Body of pancreas (tissue), 4 donors: ENCODE measurements at regions not wholly inside any gene's neighbourhood (a gene's known extent, or its start where the extent isn't known, plus 50 kb on each side); places are given as distances from the start of the nearest gene placed in this dataset.

Source experiments
- ATAC-seq: fragments of 150-250 bp; one replicate; pipeline ENCODE4 v1.9.1; 2016
- DNase-seq, 4 donors: peaks; one replicate each; pipeline ENCODE4 v3.0.0-alpha.2; 2019
- H3K27ac ChIP-seq, 4 donors: fragments of 200-600 bp; sonication (generic); 1 replicate in 3 of 4; 2 replicates in 1 of 4; pipeline versions ENCODE4 v1.5.1 to v1.6.1; 2016 to 2019; ENCODE audit warnings: mild to moderate bottlenecking in 1 of 4, mixed read lengths in 1 of 4, moderate library complexity in 1 of 4
- H3K27me3 ChIP-seq, 2 donors: fragments of 200-600 bp; sonication (generic); one replicate each; pipeline ENCODE4 v1.6.0; 2016; ENCODE audit warnings: mild to moderate bottlenecking in 1 of 2
- H3K36me3 ChIP-seq, 2 donors: fragments of 200-600 bp; sonication (generic); replicated peaks in 1 of 2; 2 replicates each; pipeline ENCODE4 v1.5.1; 2016; ENCODE audit warnings: low read depth in 2 of 2; ENCODE audit not compliant: insufficient read depth in 1 of 2
- H3K4me1 ChIP-seq: fragments of 200-600 bp; sonication (generic); one replicate; pipeline ENCODE4 v1.6.0; 2016
- H3K4me3 ChIP-seq, 2 donors: fragments of 200-600 bp; sonication (generic); 1 replicate in 1 of 2; 2 replicates in 1 of 2; pipeline ENCODE4 v1.5.1; 2016 to 2019
- H3K9me3 ChIP-seq, 3 donors: fragments of 200-600 bp; sonication (generic); 1 replicate in 2 of 3; 2 replicates in 1 of 3; pipeline ENCODE4 v1.5.1; 2016
- CTCF ChIP-seq, 7 experiments: fragments of 450-650 bp in 4 of 7; fragments of 200-600 bp in 3 of 7; sonication (generic) in 3 of 7; IDR thresholded peaks; one replicate each; pipeline ENCODE4 v1.5.1; 2016 to 2019; ENCODE audit warnings: antibody characterized with exemption in 7 of 7
- POLR2A ChIP-seq, 3 donors: fragments of 450-650 bp; IDR thresholded peaks; one replicate each; pipeline ENCODE4 v1.6.1; 2016; ENCODE audit warnings: antibody characterized with exemption in 3 of 3, mild to moderate bottlenecking in 2 of 3
- WGBS, 2 donors: methylation state at CpG; one replicate each; pipeline ENCODE4 v1.1.5; 2017; 5-methylcytosine and 5-hydroxymethylcytosine counted together
- intact Hi-C: fragments of 100-400 bp; cut with DNase I; formaldehyde crosslinking; loops from one replicate; pipeline ENCODE4 v1.15.1; 2023

GRCh38 chr6:103534095-103534494 lies 1325.6 kb downstream of the HACE1 start:
- H3K9me3 ChIP-seq = no peaks in the 10 kb centered on the region
- no peak for ATAC-seq
- H3K36me3 ChIP-seq = no peaks in the 10 kb centered on the region
- no peak overlapping the region for H3K4me3 ChIP-seq
- no peaks in the 10 kb centered on the region for H3K4me1 ChIP-seq
- DNase-seq = no peak
- no peak overlapping the region for H3K27ac ChIP-seq
- 47 to 53% methylated on average over 1 of the region's 1 CpG for WGBS, 2 donors
- TF ChIP-seq POLR2A (IDR thresholded peaks at IDR 0.05) = no peak
- TF ChIP-seq CTCF (IDR thresholded peaks at IDR 0.05) = no peak
- no peaks in the 10 kb centered on the region for H3K27me3 ChIP-seq
- intact Hi-C loops = no loop called here

DNA sequence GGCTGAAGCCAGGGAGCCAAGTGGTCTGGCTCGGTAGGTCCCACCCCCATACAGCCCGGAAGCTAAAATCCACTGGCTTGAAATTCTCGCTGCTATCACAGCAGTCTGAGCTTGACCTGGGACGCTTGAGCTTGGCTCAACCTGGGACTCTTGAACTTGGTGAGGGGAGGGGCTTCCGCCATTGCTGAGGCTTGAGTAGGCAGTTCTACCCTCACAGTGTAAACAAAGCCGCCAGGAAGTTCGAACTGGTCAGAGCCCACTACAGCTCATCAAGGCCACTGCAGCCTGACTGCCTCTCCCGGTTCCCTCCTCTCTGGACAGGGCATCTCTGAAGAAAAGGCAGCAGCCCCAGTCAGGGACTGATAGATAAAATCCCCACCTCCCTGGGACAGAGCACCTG lies 1337.7 kb downstream of the HACE1 start:
- no peaks in the 10 kb centered on the region for H3K9me3 ChIP-seq
- H3K4me1 ChIP-seq = no peaks in the 10 kb centered on the region
- H3K36me3 ChIP-seq = no peaks in the 10 kb centered on the region
- ATAC-seq (no peak), DNase-seq (no peak)
- H3K27ac ChIP-seq = no peak overlapping the region
- 69 to 90% methylated on average over 5 to 8 of the region's 8 CpGs for WGBS, 2 donors
- no peak overlapping the region for H3K4me3 ChIP-seq
- TF ChIP-seq POLR2A (IDR thresholded peaks at IDR 0.05) = no peak
- no peak for TF ChIP-seq CTCF (IDR thresholded peaks at IDR 0.05)
- H3K27me3 ChIP-seq = no peaks in the 10 kb centered on the region
- intact Hi-C loops = no loop called here

GRCh38 chr6:103516336-103516735 lies 1343.4 kb downstream of the HACE1 start:
- intact Hi-C loops = no loop called here
- Histone ChIP-seq H3K9me3 (no peaks in the 10 kb centered on the region), H3K4me3 (no peak overlapping the region), H3K4me1 (no peaks in the 10 kb centered on the region), H3K27ac (no peak overlapping the region), H3K36me3 (no peaks in the 10 kb centered on the region), H3K27me3 (no peaks in the 10 kb centered on the region)
- WGBS, 2 donors = 39 to 49% methylated on average over 3 of the region's 3 CpGs
- TF ChIP-seq CTCF (IDR thresholded peaks at IDR 0.05) (no peak), POLR2A (IDR thresholded peaks at IDR 0.05) (no peak)
- DNase-seq (no peak), ATAC-seq (no peak)

DNA sequence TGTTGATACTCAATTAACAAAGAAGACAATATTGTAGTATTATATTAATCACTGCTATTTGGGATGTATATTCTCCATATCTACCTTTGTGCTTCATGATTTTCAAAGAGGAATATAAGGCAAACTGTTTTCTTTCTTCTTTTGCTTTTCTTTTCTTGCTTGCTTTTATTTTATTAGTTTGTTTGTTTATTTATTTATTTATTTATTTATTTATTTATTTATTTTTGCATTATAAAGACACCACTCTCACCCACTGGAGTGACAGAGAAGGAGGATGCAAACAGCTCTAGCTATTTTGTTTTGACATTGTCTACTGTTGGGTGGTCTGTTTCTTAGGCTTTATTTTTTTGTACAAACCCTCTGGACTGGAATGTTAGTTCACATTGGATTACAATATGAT lies 1352.7 kb downstream of the HACE1 start:
- Histone ChIP-seq H3K4me1 (no peaks in the 10 kb centered on the region), H3K36me3 (no peaks in the 10 kb centered on the region), H3K27me3 (no peaks in the 10 kb centered on the region), H3K27ac (no peak overlapping the region), H3K4me3 (no peak overlapping the region), H3K9me3 (no peaks in the 10 kb centered on the region)
- intact Hi-C loops = no loop called here
- no peak for TF ChIP-seq CTCF (IDR thresholded peaks at IDR 0.05)
- no peak for TF ChIP-seq POLR2A (IDR thresholded peaks at IDR 0.05)
- no peak for DNase-seq
- no peak for ATAC-seq

GRCh38 chr6:103505155-103505518 lies 1354.6 kb downstream of the HACE1 start:
- Histone ChIP-seq H3K4me3 (no peak overlapping the region), H3K9me3 (no peaks in the 10 kb centered on the region), H3K27ac (no peak overlapping the region), H3K4me1 (no peaks in the 10 kb centered on the region), H3K27me3 (no peaks in the 10 kb centered on the region), H3K36me3 (no peaks in the 10 kb centered on the region)
- intact Hi-C loops = no loop called here
- no peak for ATAC-seq
- no peak for DNase-seq
- TF ChIP-seq CTCF (IDR thresholded peaks at IDR 0.05) (no peak), POLR2A (IDR thresholded peaks at IDR 0.05) (no peak)
- WGBS, 2 donors = 55 to 57% methylated on average over 2 of the region's 2 CpGs
